Parathyroid adenoma (tissue), 2 donors: ENCODE measurements at regions not wholly inside any gene's neighbourhood (a gene's known extent, or its start where the extent isn't known, plus 50 kb on each side); places are given as distances from the start of the nearest gene placed in this dataset.

ENCODE experiments used
- H2AFZ ChIP-seq: fragments of 300-600 bp; sonication (generic); one replicate; pipeline ENCODE4 v1.7.0; 2017; ENCODE audit warnings: antibody characterized with exemption, mild to moderate bottlenecking
- H3K27ac ChIP-seq: fragments of 300-600 bp; sonication (generic); one replicate; pipeline ENCODE4 v1.7.0; 2017
- H3K27me3 ChIP-seq: fragments of 300-600 bp; sonication (generic); one replicate; pipeline ENCODE4 v1.7.0; 2017; ENCODE audit warnings: low read length; ENCODE audit not compliant: control insufficient read depth, insufficient read depth
- H3K36me3 ChIP-seq: fragments of 300-600 bp; sonication (generic); one replicate; pipeline ENCODE4 v1.7.0; 2017; ENCODE audit warnings: low read length; ENCODE audit not compliant: control insufficient read depth, insufficient read depth
- H3K4me1 ChIP-seq: fragments of 300-600 bp; sonication (generic); one replicate; pipeline ENCODE4 v1.7.0; 2017; ENCODE audit warnings: control low read depth
- H3K4me2 ChIP-seq: fragments of 300-600 bp; sonication (generic); one replicate; pipeline ENCODE4 v1.7.0; 2017; ENCODE audit warnings: low read length
- H3K4me3 ChIP-seq: fragments of 300-600 bp; sonication (generic); one replicate; pipeline ENCODE4 v1.7.0; 2017; ENCODE audit warnings: low read depth, low read length
- H3K79me2 ChIP-seq: fragments of 300-600 bp; sonication (generic); one replicate; pipeline ENCODE4 v1.7.0; 2017; ENCODE audit warnings: control low read depth
- H3K9ac ChIP-seq: fragments of 300-600 bp; sonication (generic); one replicate; pipeline ENCODE4 v1.7.0; 2017; ENCODE audit warnings: mild to moderate bottlenecking
- H3K9me3 ChIP-seq: fragments of 300-600 bp; sonication (generic); one replicate; pipeline ENCODE4 v1.7.0; 2017; ENCODE audit warnings: low read length; ENCODE audit not compliant: control insufficient read depth
- CTCF ChIP-seq: fragments of 300-600 bp; sonication (generic); IDR thresholded peaks from one replicate; pipeline ENCODE4 v1.7.0; 2017; ENCODE audit warnings: antibody characterized with exemption, mild to moderate bottlenecking
- donor health status: primary hyperparathyroidism.

- H3K4me2 ChIP-seq, result no peak overlapping the region
- no peaks in the 10 kb centered on the region for H3K36me3 ChIP-seq
- H3K4me3 ChIP-seq, result no peak overlapping the region
- no peaks in the 10 kb centered on the region for H3K9me3 ChIP-seq
- H3K27ac ChIP-seq, result no peak overlapping the region
- no peak overlapping the region for H3K9ac ChIP-seq
- no peaks in the 10 kb centered on the region for H3K4me1 ChIP-seq
- no peak overlapping the region for H2AFZ ChIP-seq
- no peaks in the 10 kb centered on the region for H3K27me3 ChIP-seq
- H3K79me2 ChIP-seq, result no peaks in the 10 kb centered on the region
- no peak for TF ChIP-seq CTCF
Observed at GRCh38 chr13:106263801-106264200, 271.7 kb downstream of the EFNB2 start.

- Histone ChIP-seq H3K9ac (no peak overlapping the region), H3K4me2 (no peak overlapping the region), H3K9me3 (no peaks in the 10 kb centered on the region), H3K4me1 (no peaks in the 10 kb centered on the region), H3K36me3 (no peaks in the 10 kb centered on the region), H3K4me3 (no peak overlapping the region), H2AFZ (no peak overlapping the region), H3K79me2 (no peaks in the 10 kb centered on the region), H3K27ac (no peak overlapping the region), H3K27me3 (no peaks in the 10 kb centered on the region)
- TF ChIP-seq CTCF, result no peak
Observed at GRCh38 chr13:106262886-106263285, 272.6 kb downstream of the EFNB2 start.

GRCh38 chr13:106261450-106261849 lies 274.0 kb downstream of the EFNB2 start:
- Histone ChIP-seq H3K36me3 (no peaks in the 10 kb centered on the region), H3K4me3 (no peak overlapping the region), H3K27me3 (no peaks in the 10 kb centered on the region), H3K4me2 (no peak overlapping the region), H3K9ac (no peak overlapping the region), H3K4me1 (no peaks in the 10 kb centered on the region), H2AFZ (no peak overlapping the region), H3K9me3 (no peaks in the 10 kb centered on the region), H3K79me2 (no peaks in the 10 kb centered on the region), H3K27ac (no peak overlapping the region)
- TF ChIP-seq CTCF, result no peak

- no peaks in the 10 kb centered on the region for H3K36me3 ChIP-seq
- H3K4me3 ChIP-seq, result no peak overlapping the region
- H3K79me2 ChIP-seq, result no peaks in the 10 kb centered on the region
- no peak overlapping the region for H2AFZ ChIP-seq
- no peak for TF ChIP-seq CTCF
- no peak overlapping the region for H3K9ac ChIP-seq
- no peak overlapping the region for H3K4me2 ChIP-seq
- no peaks in the 10 kb centered on the region for H3K9me3 ChIP-seq
- H3K4me1 ChIP-seq, result no peaks in the 10 kb centered on the region
- no peak overlapping the region for H3K27ac ChIP-seq
- no peaks in the 10 kb centered on the region for H3K27me3 ChIP-seq
Observed at GRCh38 chr13:106260352-106260751, 275.1 kb downstream of the EFNB2 start.

GRCh38 chr13:106259928-106260327 lies 275.5 kb downstream of the EFNB2 start:
- Histone ChIP-seq H3K79me2 (no peaks in the 10 kb centered on the region), H3K9ac (no peak overlapping the region), H3K4me3 (no peak overlapping the region), H3K4me1 (no peaks in the 10 kb centered on the region), H3K4me2 (no peak overlapping the region), H3K9me3 (no peaks in the 10 kb centered on the region), H3K27ac (no peak overlapping the region), H3K36me3 (no peaks in the 10 kb centered on the region), H2AFZ (no peak overlapping the region), H3K27me3 (no peaks in the 10 kb centered on the region)
- no peak for TF ChIP-seq CTCF
